DND-41 (cell line): ENCODE measurements at regions not wholly inside any gene's neighbourhood (a gene's known extent, or its start where the extent isn't known, plus 50 kb on each side); places are given as distances from the start of the nearest gene placed in this dataset.

Experiments
- ATAC-seq: fragments of 200-7000 bp; cut with Tn5 transposase; 3 replicates; pipeline ENCODE4 v1.9.1; 2021; ENCODE audit warnings: low read depth; ENCODE audit not compliant: insufficient read depth
- DNase-seq: peaks from one replicate; pipeline ENCODE4 v3.0.0-alpha.2; 2020
- H2AFZ ChIP-seq: 2 replicates; pipeline ENCODE4 v1.6.0; 2012; ENCODE audit warnings: low read depth, low read length
- H3K27ac ChIP-seq: 2 replicates; pipeline ENCODE4 v1.5.1; 2012; ENCODE audit warnings: low read length, inconsistent platforms
- H3K27me3 ChIP-seq: fragments of 200-600 bp; sonication (generic); 2 replicates; pipeline ENCODE4 v1.6.0; 2012; ENCODE audit warnings: low read length, mild to moderate bottlenecking, inconsistent platforms; ENCODE audit not compliant: insufficient read depth, poor library complexity
- H3K36me3 ChIP-seq: 2 replicates; pipeline ENCODE4 v1.5.1; 2012; ENCODE audit warnings: low read length, inconsistent platforms; ENCODE audit not compliant: insufficient read depth
- H3K4me1 ChIP-seq: 2 replicates; pipeline ENCODE4 v1.5.1; 2012; ENCODE audit warnings: mild to moderate bottlenecking, low read length; ENCODE audit not compliant: insufficient read depth
- H3K4me2 ChIP-seq: 2 replicates; pipeline ENCODE4 v1.6.0; 2012; ENCODE audit warnings: mild to moderate bottlenecking, moderate library complexity, low read length, inconsistent platforms; ENCODE audit not compliant: insufficient read depth
- H3K4me3 ChIP-seq, 2 experiments: fragments of 200-600 bp in 1 of 2; shearing (Covaris generic) in 1 of 2; 2 replicates each; pipeline ENCODE4 v1.5.1; 2012 to 2016; ENCODE audit warnings: inconsistent platforms in 2 of 2, low read length in 2 of 2, mild to moderate bottlenecking in 2 of 2, low read depth in 1 of 2, moderate library complexity in 1 of 2
- H3K79me2 ChIP-seq: 2 replicates; pipeline ENCODE4 v1.6.0; 2012; ENCODE audit warnings: low read length, inconsistent platforms; ENCODE audit not compliant: insufficient read depth
- H3K9ac ChIP-seq: 2 replicates; pipeline ENCODE4 v1.6.0; 2012; ENCODE audit warnings: low read depth, mild to moderate bottlenecking, inconsistent platforms, low read length, moderate library complexity
- H3K9me3 ChIP-seq: 2 replicates; pipeline ENCODE4 v1.5.1; 2012; ENCODE audit warnings: low read length, moderate library complexity, mild to moderate bottlenecking, inconsistent platforms; ENCODE audit not compliant: insufficient read depth, severe bottlenecking
- H4K20me1 ChIP-seq: 2 replicates; pipeline ENCODE4 v1.6.0; 2012; ENCODE audit warnings: low read length; ENCODE audit not compliant: insufficient read depth
- EZH2 ChIP-seq: IDR thresholded peaks from 3 replicates; pipeline ENCODE4 v1.6.1; 2012; ENCODE audit warnings: borderline replicate concordance, low read depth, mild to moderate bottlenecking, moderate library complexity, low read length, inconsistent platforms; ENCODE audit not compliant: severe bottlenecking
- TF ChIP-seq, protein P1 (sequence below): IDR thresholded peaks from 2 replicates; pipeline ENCODE4 v1.5.1; 2012; ENCODE audit warnings: borderline replicate concordance, low read length, moderate library complexity, mild to moderate bottlenecking; ENCODE audit not compliant: poor library complexity, severe bottlenecking; ENCODE audit errors: extremely low read depth

DNA sequence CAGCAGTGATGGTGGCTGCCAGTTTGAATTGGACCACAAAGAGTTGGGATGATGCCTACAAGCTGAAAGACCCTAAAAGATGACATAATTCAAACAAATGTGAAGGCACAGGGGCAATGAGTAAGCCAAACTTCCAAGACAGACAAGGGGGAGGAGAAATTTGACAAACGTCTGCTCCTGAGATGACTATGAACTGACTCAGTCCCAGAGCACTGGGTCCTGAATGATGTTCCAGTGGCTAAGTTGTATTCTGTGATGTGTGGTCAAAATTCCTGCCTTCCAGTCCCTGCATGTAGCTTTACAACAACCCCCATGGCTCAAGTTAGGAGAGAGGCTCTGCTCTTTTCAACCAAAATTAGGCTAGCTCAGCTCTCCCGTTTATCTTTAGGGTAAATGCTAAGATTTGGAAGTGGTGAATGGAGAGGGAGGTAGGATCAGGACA lies 86.1 kb upstream of the SIRPA start:
- Histone ChIP-seq H4K20me1 (peaks cover 7% of the 10 kb centered on the region), H3K9ac (no peak overlapping the region), H2AFZ (no peak overlapping the region), H3K4me1 (peaks cover 9% of the 10 kb centered on the region; the same call in 1 of the 2 replicates), H3K36me3 (no peaks in the 10 kb centered on the region), H3K4me2 (no peak overlapping the region), H3K9me3 (no peaks in the 10 kb centered on the region), H3K27ac (no peak overlapping the region), H3K79me2 (no peaks in the 10 kb centered on the region), H3K27me3 (peaks cover 34% of the 10 kb centered on the region), H3K4me3 (no peak overlapping the region)
- DNase-seq (no peak), ATAC-seq (no peak)
- TF ChIP-seq, protein P1, sequence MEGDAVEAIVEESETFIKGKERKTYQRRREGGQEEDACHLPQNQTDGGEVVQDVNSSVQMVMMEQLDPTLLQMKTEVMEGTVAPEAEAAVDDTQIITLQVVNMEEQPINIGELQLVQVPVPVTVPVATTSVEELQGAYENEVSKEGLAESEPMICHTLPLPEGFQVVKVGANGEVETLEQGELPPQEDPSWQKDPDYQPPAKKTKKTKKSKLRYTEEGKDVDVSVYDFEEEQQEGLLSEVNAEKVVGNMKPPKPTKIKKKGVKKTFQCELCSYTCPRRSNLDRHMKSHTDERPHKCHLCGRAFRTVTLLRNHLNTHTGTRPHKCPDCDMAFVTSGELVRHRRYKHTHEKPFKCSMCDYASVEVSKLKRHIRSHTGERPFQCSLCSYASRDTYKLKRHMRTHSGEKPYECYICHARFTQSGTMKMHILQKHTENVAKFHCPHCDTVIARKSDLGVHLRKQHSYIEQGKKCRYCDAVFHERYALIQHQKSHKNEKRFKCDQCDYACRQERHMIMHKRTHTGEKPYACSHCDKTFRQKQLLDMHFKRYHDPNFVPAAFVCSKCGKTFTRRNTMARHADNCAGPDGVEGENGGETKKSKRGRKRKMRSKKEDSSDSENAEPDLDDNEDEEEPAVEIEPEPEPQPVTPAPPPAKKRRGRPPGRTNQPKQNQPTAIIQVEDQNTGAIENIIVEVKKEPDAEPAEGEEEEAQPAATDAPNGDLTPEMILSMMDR, result no peak
- no peak for TF ChIP-seq EZH2

DNA sequence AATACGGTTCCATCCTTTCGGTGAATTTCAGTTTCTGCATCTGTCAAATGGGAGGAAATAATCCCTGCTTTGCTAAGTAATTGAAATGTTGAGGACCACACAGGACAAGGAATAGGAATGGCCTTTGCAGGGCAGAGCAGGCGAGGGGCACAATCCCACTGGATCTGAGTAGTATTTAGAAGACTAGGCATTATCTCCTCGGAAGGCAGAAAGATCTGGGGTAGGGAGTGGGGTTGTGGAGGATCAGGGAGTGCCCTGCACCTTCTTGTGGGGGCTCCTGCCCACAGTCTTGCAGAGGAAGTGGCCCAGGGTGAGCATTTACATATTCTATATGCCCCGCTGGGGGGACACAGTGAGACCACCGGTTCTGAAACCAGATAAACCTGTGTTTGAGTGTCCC lies 87.1 kb upstream of the SIRPA start:
- H3K9me3 ChIP-seq, result no peaks in the 10 kb centered on the region

DNA sequence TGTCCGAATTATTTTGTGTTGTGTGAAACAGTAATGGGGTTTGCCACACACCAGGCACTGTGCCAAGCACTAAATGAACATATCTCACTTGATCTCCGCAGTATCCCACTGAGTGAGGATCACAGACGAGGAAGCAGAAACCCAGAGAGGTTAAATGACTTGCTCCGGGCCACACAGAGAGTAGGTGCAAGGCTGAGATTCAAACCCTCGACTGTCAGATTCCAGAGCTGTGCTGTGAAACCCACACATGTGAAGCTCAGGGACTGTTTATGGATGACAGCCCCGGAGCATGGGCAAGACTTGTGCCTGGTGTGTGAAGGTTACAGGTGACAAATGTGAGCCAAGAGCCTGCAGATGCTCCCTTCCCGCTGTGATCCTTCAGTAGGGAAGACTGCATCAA lies 87.8 kb upstream of the SIRPA start:
- no peak overlapping the region for H3K27ac ChIP-seq
- H3K9ac ChIP-seq, result no peak overlapping the region
- no peaks in the 10 kb centered on the region for H3K36me3 ChIP-seq
- H3K9me3 ChIP-seq, result no peaks in the 10 kb centered on the region
- H4K20me1 ChIP-seq, result peaks cover 16% of the 10 kb centered on the region
- H3K4me1 ChIP-seq, result peaks cover 21% of the 10 kb centered on the region; the same call in 1 of the 2 replicates
- ATAC-seq, result no peak
- H3K27me3 ChIP-seq, result peaks cover 49% of the 10 kb centered on the region
- no peaks in the 10 kb centered on the region for H3K79me2 ChIP-seq
- no peak overlapping the region for H2AFZ ChIP-seq
- no peak overlapping the region for H3K4me2 ChIP-seq
- no peak for TF ChIP-seq EZH2
- TF ChIP-seq, protein P1, result no peak
- H3K4me3 ChIP-seq, result no peak overlapping the region
- DNase-seq, result no peak

More for the DNA sequence above, 87.1 kb upstream of the SIRPA start:
- Histone ChIP-seq H3K4me3 (no peak overlapping the region), H2AFZ (no peak overlapping the region), H3K4me2 (no peak overlapping the region), H3K79me2 (no peaks in the 10 kb centered on the region), H4K20me1 (peaks cover 11% of the 10 kb centered on the region), H3K36me3 (no peaks in the 10 kb centered on the region), H3K27me3 (peaks cover 42% of the 10 kb centered on the region), H3K4me1 (peaks cover 14% of the 10 kb centered on the region; the same call in 1 of the 2 replicates), H3K27ac (no peak overlapping the region), H3K9ac (no peak overlapping the region)
- no peak for TF ChIP-seq EZH2
- TF ChIP-seq, protein P1, result no peak
- DNase-seq (no peak), ATAC-seq (no peak)

DNA sequence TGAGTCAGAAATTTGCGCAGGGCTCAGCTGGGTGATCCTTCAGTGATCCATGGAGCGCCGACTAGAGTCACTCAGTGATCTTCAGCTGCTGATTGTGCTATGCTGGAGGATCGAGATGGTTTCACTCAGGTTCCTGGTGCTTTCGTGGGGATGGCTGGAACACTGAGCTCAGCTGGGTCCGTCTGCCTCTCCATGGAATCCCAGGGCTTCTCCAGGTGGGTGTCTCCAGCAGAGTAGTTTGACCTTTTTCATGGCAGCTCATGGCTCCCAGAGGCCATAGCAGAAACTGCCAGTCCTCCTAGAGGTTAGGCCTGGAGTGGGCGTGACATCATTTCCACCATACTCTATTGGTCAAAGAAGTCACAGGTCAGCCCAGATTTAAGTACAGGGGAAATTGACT lies 88.8 kb upstream of the SIRPA start:
- TF ChIP-seq, protein P1, result no peak
- no peak for TF ChIP-seq EZH2
- no peak overlapping the region for H2AFZ ChIP-seq
- DNase-seq (no peak), ATAC-seq (no peak)
- H3K9me3 ChIP-seq, result no peaks in the 10 kb centered on the region
- no peaks in the 10 kb centered on the region for H3K79me2 ChIP-seq
- peaks cover 58% of the 10 kb centered on the region for H3K27me3 ChIP-seq
- no peak overlapping the region for H3K27ac ChIP-seq
- peaks cover 16% of the 10 kb centered on the region for H4K20me1 ChIP-seq
- H3K4me3 ChIP-seq, result no peak overlapping the region
- no peaks in the 10 kb centered on the region for H3K36me3 ChIP-seq
- no peak overlapping the region for H3K4me2 ChIP-seq
- H3K9ac ChIP-seq, result no peak overlapping the region
- peaks cover 21% of the 10 kb centered on the region; the same call in 1 of the 2 replicates for H3K4me1 ChIP-seq
